Ovary (tissue), 3 donors: ENCODE measurements at regions not wholly inside any gene's neighbourhood (a gene's known extent, or its start where the extent isn't known, plus 50 kb on each side); places are given as distances from the start of the nearest gene placed in this dataset.

Experiments
- POLR2A ChIP-seq: fragments of 450-650 bp; IDR thresholded peaks from one replicate; pipeline ENCODE4 v1.6.1; 2017; ENCODE audit warnings: antibody characterized with exemption, mild to moderate bottlenecking, moderate library complexity
- TF ChIP-seq, protein P1 (sequence below), 3 donors: fragments of 450-650 bp in 2 of 3; fragments of 200-600 bp in 1 of 3; IDR thresholded peaks; one replicate each; pipeline versions ENCODE4 v1.5.1 to v1.8.0; 2016 to 2022; ENCODE audit warnings: antibody characterized with exemption in 3 of 3, mild to moderate bottlenecking in 1 of 3
- donor health status: DM: no; HTN: no; CAD: no.

GRCh38 chr2:37500031-37500430 is 155.6 kb downstream of the QPCT start:
- no peak for TF ChIP-seq POLR2A
- TF ChIP-seq, protein P1, sequence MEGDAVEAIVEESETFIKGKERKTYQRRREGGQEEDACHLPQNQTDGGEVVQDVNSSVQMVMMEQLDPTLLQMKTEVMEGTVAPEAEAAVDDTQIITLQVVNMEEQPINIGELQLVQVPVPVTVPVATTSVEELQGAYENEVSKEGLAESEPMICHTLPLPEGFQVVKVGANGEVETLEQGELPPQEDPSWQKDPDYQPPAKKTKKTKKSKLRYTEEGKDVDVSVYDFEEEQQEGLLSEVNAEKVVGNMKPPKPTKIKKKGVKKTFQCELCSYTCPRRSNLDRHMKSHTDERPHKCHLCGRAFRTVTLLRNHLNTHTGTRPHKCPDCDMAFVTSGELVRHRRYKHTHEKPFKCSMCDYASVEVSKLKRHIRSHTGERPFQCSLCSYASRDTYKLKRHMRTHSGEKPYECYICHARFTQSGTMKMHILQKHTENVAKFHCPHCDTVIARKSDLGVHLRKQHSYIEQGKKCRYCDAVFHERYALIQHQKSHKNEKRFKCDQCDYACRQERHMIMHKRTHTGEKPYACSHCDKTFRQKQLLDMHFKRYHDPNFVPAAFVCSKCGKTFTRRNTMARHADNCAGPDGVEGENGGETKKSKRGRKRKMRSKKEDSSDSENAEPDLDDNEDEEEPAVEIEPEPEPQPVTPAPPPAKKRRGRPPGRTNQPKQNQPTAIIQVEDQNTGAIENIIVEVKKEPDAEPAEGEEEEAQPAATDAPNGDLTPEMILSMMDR (IDR thresholded peaks at IDR 0.05): no peak
